Spleen (tissue), 11 donors: ENCODE measurements at regions not wholly inside any gene's neighbourhood (a gene's known extent, or its start where the extent isn't known, plus 50 kb on each side); places are given as distances from the start of the nearest gene placed in this dataset.
"Not testable (repeated sequence)": the region's sequence is repeated elsewhere in the genome, so short reads cannot be mapped to it uniquely, and the experiment has no call there.

Experiments used
- DNase-seq: peaks from one replicate; pipeline ENCODE4 v3.0.0-alpha.2; 2020
- H3K27ac ChIP-seq, 8 donors: fragments of 200-600 bp; sonication (generic) in 7 of 8; 1 replicate in 4 of 8; 2 replicates in 4 of 8; pipeline versions ENCODE4 v1.5.0 to v1.8.0; 2016 to 2021; ENCODE audit warnings: inconsistent platforms in 4 of 8, mild to moderate bottlenecking in 4 of 8, moderate library complexity in 1 of 8
- H3K27me3 ChIP-seq, 7 donors: fragments of 200-600 bp; sonication (generic) in 6 of 7; replicated peaks in 1 of 7; 1 replicate in 4 of 7; 2 replicates in 3 of 7; pipeline versions ENCODE4 v1.5.0 to v1.8.0; 2016 to 2021; ENCODE audit warnings: inconsistent platforms in 3 of 7, mild to moderate bottlenecking in 1 of 7
- H3K36me3 ChIP-seq, 6 donors: fragments of 200-600 bp; sonication (generic) in 5 of 6; 1 replicate in 4 of 6; 2 replicates in 2 of 6; pipeline versions ENCODE4 v1.5.0 to v1.8.0; 2016 to 2021; ENCODE audit warnings: inconsistent platforms in 2 of 6
- H3K4me1 ChIP-seq, 6 donors: fragments of 200-600 bp; sonication (generic) in 5 of 6; 1 replicate in 3 of 6; 2 replicates in 3 of 6; pipeline versions ENCODE4 v1.5.0 to v1.8.0; 2016 to 2021; ENCODE audit warnings: inconsistent platforms in 3 of 6
- H3K4me3 ChIP-seq, 8 donors: fragments of 200-600 bp; sonication (generic) in 7 of 8; 1 replicate in 4 of 8; 2 replicates in 4 of 8; pipeline versions ENCODE4 v1.5.0 to v1.8.0; 2016 to 2021; ENCODE audit warnings: inconsistent platforms in 4 of 8, mild to moderate bottlenecking in 4 of 8, moderate library complexity in 2 of 8
- H3K9me3 ChIP-seq, 8 donors: fragments of 200-600 bp; sonication (generic) in 7 of 8; 1 replicate in 4 of 8; 2 replicates in 4 of 8; pipeline versions ENCODE4 v1.5.0 to v1.8.0; 2016 to 2021; ENCODE audit warnings: inconsistent platforms in 4 of 8
- CTCF ChIP-seq, 11 experiments: fragments of 200-600 bp in 7 of 11; fragments of 450-650 bp in 4 of 11; sonication (generic) in 4 of 11; IDR thresholded peaks in 8 of 11; conservative IDR thresholded peaks in 3 of 11; 1 replicate in 7 of 11; 2 replicates in 4 of 11; pipeline versions ENCODE4 v1.4.0 to v1.8.0; 2016 to 2021; ENCODE audit warnings: antibody characterized with exemption in 11 of 11, inconsistent platforms in 4 of 11, mild to moderate bottlenecking in 1 of 11
- POLR2A ChIP-seq, 3 donors: fragments of 450-650 bp; IDR thresholded peaks; one replicate each; pipeline ENCODE4 v1.5.1; 2017; ENCODE audit warnings: antibody characterized with exemption in 3 of 3, mild to moderate bottlenecking in 1 of 3
- POLR2AphosphoS5 ChIP-seq, 3 donors: sonication (generic); formaldehyde crosslinking; IDR thresholded peaks; one replicate each; pipeline ENCODE4 v1.5.1; 2017; ENCODE audit warnings: antibody characterized with exemption in 3 of 3
- WGBS, 5 donors: extraction: QIAGEN DNeasy Blood & Tissue Kit in 3 of 5; methylation state at CpG; one replicate each; pipeline versions ENCODE4 v1.1.5 to v1.1.7; 2013 to 2018; 5-methylcytosine and 5-hydroxymethylcytosine counted together
- intact Hi-C: fragments of 100-400 bp; cut with DNase I; formaldehyde crosslinking; loops from one replicate; pipeline ENCODE4 v1.15.0; 2023; ENCODE audit warnings: low total_unique reads
- donor health status: healthy with polysubstance abuse.
- donor health status: DM: no; HTN: no; CAD: no; lungs with moderate emphysema.
- donor health status: DM: no; HTN: no; CAD: no.
- donor health status: Bipolar disorder and iron deficiency.
- donor health status: healthy.
- donor health status: DM: no; HTN: no; CAD: no.
- donor health status: DM: yes; HTN: yes; CAD: no.

GRCh38 chr14:27623782-27624181, 1025.9 kb upstream of the NOVA1 start:
- DNase-seq = no peak
- H3K27me3 ChIP-seq = no peaks in the 10 kb centered on the region
- WGBS, 5 donors = 86 to 92% (median 89%) methylated on average over 1 of the region's 1 CpG
- intact Hi-C loops = no loop called here
- H3K9me3 ChIP-seq = peaks cover 0 to 45% (median 30%) of the 10 kb centered on the region in 8 donors
- no peak overlapping the region for H3K4me3 ChIP-seq
- no peaks in the 10 kb centered on the region for H3K36me3 ChIP-seq
- TF ChIP-seq CTCF (IDR thresholded peaks at IDR 0.05 in 8 of 11, conservative IDR thresholded peaks at IDR 0.05 in 3 of 11) (no peak), POLR2AphosphoS5 (IDR thresholded peaks at IDR 0.05) (no peak), POLR2A (IDR thresholded peaks at IDR 0.05) (no peak)
- no peaks in the 10 kb centered on the region for H3K4me1 ChIP-seq
- no peak overlapping the region for H3K27ac ChIP-seq

GRCh38 chr14:27634056-27634970, 1036.5 kb upstream of the NOVA1 start:
- no peak overlapping the region for H3K4me3 ChIP-seq
- H3K9me3 ChIP-seq = peaks cover 0 to 11% (median 0%) of the 10 kb centered on the region in 8 donors
- intact Hi-C loops = no loop called here
- DNase-seq = no peak
- 82 to 88% (median 84%) methylated on average over 15 of the region's 15 CpGs for WGBS, 5 donors
- no peaks in the 10 kb centered on the region for H3K27me3 ChIP-seq
- H3K36me3 ChIP-seq = no peaks in the 10 kb centered on the region
- TF ChIP-seq POLR2AphosphoS5 (IDR thresholded peaks at IDR 0.05) (no peak), CTCF (IDR thresholded peaks at IDR 0.05 in 8 of 11, conservative IDR thresholded peaks at IDR 0.05 in 3 of 11) (no peak)
- H3K27ac ChIP-seq = no peak overlapping the region
- no peaks in the 10 kb centered on the region for H3K4me1 ChIP-seq

- H3K9me3 ChIP-seq = peaks cover 0 to 53% (median 34%) of the 10 kb centered on the region in 8 donors
- H3K4me3 ChIP-seq, H3K27ac ChIP-seq, DNase-seq, H3K27me3 ChIP-seq, intact Hi-C loops, H3K4me1 ChIP-seq, H3K36me3 ChIP-seq: not testable (repeated sequence)
- 79 to 100% (median 94%) methylated on average over 1 of the region's 1 CpG for WGBS, 5 donors
Observed at GRCh38 chr14:27640688-27641087, 1042.9 kb upstream of the NOVA1 start.

GRCh38 chr14:27642251-27642866, 1044.5 kb upstream of the NOVA1 start:
- H3K4me3 ChIP-seq = no peak overlapping the region

More at GRCh38 chr14:27642251-27642866, 1044.5 kb upstream of the NOVA1 start:
- Histone ChIP-seq H3K27me3 (no peaks in the 10 kb centered on the region), H3K27ac (no peak overlapping the region), H3K36me3 (no peaks in the 10 kb centered on the region), H3K9me3 (peaks cover 0 to 57% (median 34%) of the 10 kb centered on the region in 8 donors), H3K4me1 (no peaks in the 10 kb centered on the region)
- no peak for DNase-seq
- 87 to 100% (median 95%) methylated on average over 1 of the region's 1 CpG for WGBS, 5 donors
- TF ChIP-seq CTCF (IDR thresholded peaks at IDR 0.05 in 8 of 11, conservative IDR thresholded peaks at IDR 0.05 in 3 of 11) (no peak), POLR2A (IDR thresholded peaks at IDR 0.05) (no peak), POLR2AphosphoS5 (IDR thresholded peaks at IDR 0.05) (no peak)
- intact Hi-C loops = no loop called here
